HUES6 (cell line): ENCODE measurements at regions not wholly inside any gene's neighbourhood (a gene's known extent, or its start where the extent isn't known, plus 50 kb on each side); places are given as distances from the start of the nearest gene placed in this dataset.

Experiments used
- H3K27ac ChIP-seq: 2 replicates; pipeline ENCODE4 v1.7.0; 2013; ENCODE audit warnings: low read depth, mild to moderate bottlenecking, low read length, inconsistent platforms
- H3K27me3 ChIP-seq: 2 replicates; pipeline ENCODE4 v1.6.1; 2013; ENCODE audit warnings: low read length; ENCODE audit not compliant: control insufficient read depth, insufficient read depth
- H3K36me3 ChIP-seq: 2 replicates; pipeline ENCODE4 v1.6.1; 2013; ENCODE audit warnings: low read length; ENCODE audit not compliant: control insufficient read depth, insufficient read depth
- H3K4me1 ChIP-seq: 2 replicates; pipeline ENCODE4 v1.6.1; 2013; ENCODE audit warnings: low read length; ENCODE audit not compliant: control insufficient read depth, insufficient read depth
- H3K4me3 ChIP-seq: 2 replicates; pipeline ENCODE4 v1.5.1; 2013; ENCODE audit warnings: low read depth, low read length
- H3K9ac ChIP-seq: one replicate; pipeline ENCODE4 v1.6.1; 2013; ENCODE audit warnings: mild to moderate bottlenecking, low read length
- H3K9me3 ChIP-seq: 2 replicates; pipeline ENCODE4 v1.6.1; 2013; ENCODE audit warnings: low read depth, low read length; ENCODE audit not compliant: control insufficient read depth, insufficient read depth

DNA sequence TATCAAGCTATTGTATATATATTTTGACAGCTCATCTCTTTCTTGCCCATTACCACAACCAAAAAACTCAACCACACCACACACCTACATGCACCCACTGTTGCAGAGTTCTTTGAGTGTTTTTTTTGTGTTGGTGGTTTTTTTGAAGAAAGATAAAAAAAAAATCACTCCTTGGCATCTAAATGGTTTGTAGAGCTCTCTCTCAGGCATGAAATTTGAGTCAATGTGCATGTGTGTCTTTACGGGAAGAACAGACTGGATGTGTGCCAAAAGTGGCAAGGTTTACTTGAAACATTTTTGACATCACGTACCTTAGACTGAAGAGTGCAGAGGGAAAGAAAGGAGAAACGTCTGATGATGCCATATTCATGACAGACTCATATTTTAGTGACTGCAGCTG, 154.2 kb downstream of the FHIP1A start:
- H3K4me3 ChIP-seq = no peak overlapping the region
- no peaks in the 10 kb centered on the region for H3K4me1 ChIP-seq
- H3K9ac ChIP-seq = no peak overlapping the region
- no peaks in the 10 kb centered on the region for H3K27me3 ChIP-seq
- H3K36me3 ChIP-seq = no peaks in the 10 kb centered on the region
- H3K27ac ChIP-seq = no peak overlapping the region
- H3K9me3 ChIP-seq = no peaks in the 10 kb centered on the region

DNA sequence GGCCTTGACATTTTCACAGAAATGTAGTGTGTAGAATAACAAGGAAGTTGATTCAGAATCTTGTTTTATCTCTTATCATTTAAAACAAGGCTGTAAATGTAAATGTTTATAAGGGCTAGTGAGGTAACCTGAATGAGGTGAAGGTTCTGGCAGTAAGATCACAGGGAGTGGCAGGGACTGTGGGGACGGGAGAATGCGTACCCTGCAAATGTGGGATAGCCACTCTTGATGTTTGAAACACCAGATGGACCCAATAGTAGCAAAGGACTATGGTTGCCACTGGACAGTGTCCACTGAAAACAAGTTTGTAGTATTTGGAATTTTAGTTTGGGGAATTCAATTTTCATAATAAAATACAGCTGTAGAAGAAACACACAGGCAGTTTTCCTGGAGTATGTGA, 155.3 kb downstream of the FHIP1A start:
- Histone ChIP-seq H3K4me3 (no peak overlapping the region), H3K9me3 (no peaks in the 10 kb centered on the region), H3K4me1 (no peaks in the 10 kb centered on the region), H3K27ac (no peak overlapping the region), H3K27me3 (no peaks in the 10 kb centered on the region), H3K9ac (no peak overlapping the region), H3K36me3 (no peaks in the 10 kb centered on the region)

DNA sequence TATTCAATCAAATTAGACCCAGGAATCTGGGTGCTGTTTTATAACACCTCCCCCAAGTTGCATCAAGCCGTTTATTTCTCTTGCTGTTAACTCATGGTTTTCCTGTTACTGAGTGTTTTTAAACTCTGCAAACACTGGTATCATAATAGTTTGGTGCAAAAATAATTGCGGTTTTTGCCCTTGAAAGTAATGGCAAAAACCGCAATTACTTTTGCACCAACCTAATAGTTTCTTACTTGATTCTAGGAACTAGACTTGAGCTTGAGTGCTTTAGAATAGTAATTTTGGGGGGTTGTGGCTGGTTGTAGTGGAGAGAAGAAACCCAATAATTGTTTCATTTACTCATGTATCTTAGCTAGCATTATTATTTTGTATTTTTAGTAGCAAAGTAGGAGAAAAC, 156.6 kb downstream of the FHIP1A start:
- H3K36me3 ChIP-seq = no peaks in the 10 kb centered on the region
- no peak overlapping the region for H3K27ac ChIP-seq
- H3K4me1 ChIP-seq = no peaks in the 10 kb centered on the region
- H3K9me3 ChIP-seq = no peaks in the 10 kb centered on the region
- no peak overlapping the region for H3K4me3 ChIP-seq
- no peak overlapping the region for H3K9ac ChIP-seq
- no peaks in the 10 kb centered on the region for H3K27me3 ChIP-seq

DNA sequence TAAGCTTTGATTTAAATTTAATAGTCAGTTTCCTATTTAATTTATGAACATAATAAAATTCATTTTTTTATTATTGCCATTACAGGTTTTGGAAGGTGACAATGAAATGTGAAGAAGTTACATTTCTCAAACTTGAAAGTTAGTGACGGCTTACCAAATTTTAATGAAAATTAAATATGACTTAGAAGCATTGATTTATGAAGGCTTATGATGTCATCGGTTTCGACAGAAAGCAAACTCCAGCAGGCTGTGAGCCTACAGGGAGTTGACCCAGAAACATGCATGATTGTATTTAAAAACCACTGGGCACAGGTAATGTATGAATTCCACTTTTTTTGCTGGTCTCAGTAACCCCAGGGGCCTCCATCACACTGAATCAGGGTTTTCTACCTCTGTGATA, 157.1 kb downstream of the FHIP1A start:
- Histone ChIP-seq H3K9ac (no peak overlapping the region), H3K36me3 (no peaks in the 10 kb centered on the region), H3K27me3 (no peaks in the 10 kb centered on the region), H3K4me1 (no peaks in the 10 kb centered on the region), H3K4me3 (no peak overlapping the region), H3K9me3 (no peaks in the 10 kb centered on the region), H3K27ac (no peak overlapping the region)

DNA sequence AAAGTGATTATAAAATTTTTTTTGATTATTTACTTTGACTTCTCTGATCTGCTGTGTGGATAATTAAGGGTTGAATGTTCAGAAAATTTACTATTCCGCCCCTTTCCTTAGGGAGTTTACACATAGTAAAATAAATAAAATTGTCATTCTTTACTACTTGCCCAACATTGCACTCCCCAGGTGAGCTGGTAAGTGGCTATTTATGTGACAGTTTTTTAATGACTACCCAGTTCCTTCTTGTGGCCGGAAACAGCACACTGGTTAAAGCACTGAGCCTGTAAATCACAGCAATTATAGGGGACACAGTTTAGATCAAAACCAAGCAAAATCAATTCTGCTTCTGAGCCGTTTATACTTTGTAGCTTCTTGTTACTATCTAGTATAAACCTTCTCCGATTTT, 158.1 kb downstream of the FHIP1A start:
- Histone ChIP-seq H3K36me3 (no peaks in the 10 kb centered on the region), H3K27me3 (no peaks in the 10 kb centered on the region), H3K4me3 (no peak overlapping the region), H3K9ac (no peak overlapping the region), H3K27ac (no peak overlapping the region), H3K9me3 (no peaks in the 10 kb centered on the region), H3K4me1 (no peaks in the 10 kb centered on the region)

DNA sequence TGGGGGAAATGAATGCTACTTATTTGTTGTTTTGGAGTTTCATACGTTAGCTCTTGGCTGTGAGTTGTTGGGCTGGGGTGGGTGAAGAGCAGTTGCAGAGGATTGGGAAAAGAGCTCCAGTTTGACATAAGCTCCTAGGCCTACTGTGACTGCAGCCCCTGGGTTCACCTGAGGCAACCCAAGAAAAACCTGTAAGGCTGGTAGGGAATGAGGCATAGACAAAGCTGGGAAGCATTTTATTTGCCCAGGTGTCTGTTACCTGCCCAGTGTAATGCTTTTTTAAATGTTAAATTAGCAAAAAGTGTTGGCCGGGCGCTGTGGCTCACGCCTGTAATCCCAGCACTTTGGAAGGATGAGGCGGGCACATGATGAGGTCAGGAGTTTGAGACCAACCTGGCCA, 160.0 kb downstream of the FHIP1A start:
- no peak overlapping the region for H3K4me3 ChIP-seq
- no peaks in the 10 kb centered on the region for H3K36me3 ChIP-seq
- no peaks in the 10 kb centered on the region for H3K27me3 ChIP-seq
- no peak overlapping the region for H3K27ac ChIP-seq
- H3K9me3 ChIP-seq = no peaks in the 10 kb centered on the region
- no peak overlapping the region for H3K9ac ChIP-seq
- H3K4me1 ChIP-seq = no peaks in the 10 kb centered on the region

DNA sequence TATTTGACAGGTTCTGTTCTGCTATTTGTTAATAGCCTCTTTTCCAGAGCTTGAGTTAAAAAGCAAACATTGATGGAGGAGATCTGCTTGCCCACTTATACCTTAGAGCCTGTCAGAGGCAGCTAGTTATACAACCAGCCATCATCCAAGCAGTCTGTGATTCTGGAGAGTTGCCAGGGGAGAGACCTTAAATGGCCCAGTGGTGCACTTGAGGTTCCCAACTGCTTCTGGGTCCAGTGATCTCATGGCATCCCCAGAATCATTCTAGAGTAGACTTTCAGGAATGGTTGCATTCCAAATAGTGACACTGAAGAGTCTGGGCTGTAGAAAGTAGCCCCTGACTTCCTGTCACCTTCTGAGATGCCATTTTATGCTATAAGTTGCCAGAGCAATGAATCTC, 160.7 kb downstream of the FHIP1A start:
- H3K27me3 ChIP-seq = no peaks in the 10 kb centered on the region

DNA sequence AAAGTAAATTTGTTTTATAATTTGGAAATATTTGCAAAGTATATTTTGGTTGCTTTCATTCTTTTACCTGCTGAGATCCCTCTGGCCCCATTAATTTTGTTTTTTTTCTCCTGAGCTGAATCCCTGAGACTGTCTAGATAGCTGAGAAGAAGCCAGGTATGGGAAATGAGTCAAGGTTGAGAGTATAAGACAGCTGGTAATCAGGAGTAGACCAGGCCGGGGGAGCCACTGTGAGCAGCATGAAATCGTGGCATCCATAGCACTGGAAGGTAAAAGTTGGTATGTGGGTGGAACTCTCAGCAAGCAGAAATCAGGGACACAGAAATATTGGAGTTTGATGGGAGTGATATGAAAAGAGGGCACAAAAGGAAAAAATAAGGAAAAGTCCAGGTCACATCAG, 164.5 kb downstream of the FHIP1A start:
- Histone ChIP-seq H3K9me3 (no peaks in the 10 kb centered on the region), H3K4me3 (no peak overlapping the region), H3K36me3 (peaks cover 4% of the 10 kb centered on the region), H3K9ac (no peak overlapping the region), H3K27me3 (no peaks in the 10 kb centered on the region), H3K4me1 (no peaks in the 10 kb centered on the region), H3K27ac (no peak overlapping the region)

More for the DNA sequence above, 160.7 kb downstream of the FHIP1A start:
- Histone ChIP-seq H3K4me1 (no peaks in the 10 kb centered on the region), H3K27ac (no peak overlapping the region), H3K9me3 (no peaks in the 10 kb centered on the region), H3K4me3 (no peak overlapping the region), H3K9ac (no peak overlapping the region), H3K36me3 (no peaks in the 10 kb centered on the region)

DNA sequence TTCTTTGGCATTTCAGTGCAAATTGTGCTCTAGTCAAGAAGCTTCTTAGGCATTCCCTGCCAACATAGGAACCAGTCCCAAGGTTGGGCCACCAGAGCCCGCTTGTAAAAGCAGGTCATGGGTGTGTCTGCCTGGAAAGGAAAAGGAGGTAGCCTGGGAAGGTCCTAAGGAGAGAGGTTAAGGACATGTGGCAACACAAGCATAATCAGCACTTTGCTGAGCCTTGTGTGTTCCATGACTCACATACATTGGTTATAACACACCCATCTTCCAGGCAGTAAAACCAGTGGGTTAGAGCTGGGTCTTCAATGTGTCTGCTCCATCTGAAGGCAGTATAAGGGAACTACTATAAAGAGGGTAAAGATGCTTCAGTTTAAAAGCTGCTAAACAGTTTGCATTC, 165.0 kb downstream of the FHIP1A start:
- H3K9me3 ChIP-seq = no peaks in the 10 kb centered on the region
- H3K4me1 ChIP-seq = no peaks in the 10 kb centered on the region
- H3K27me3 ChIP-seq = no peaks in the 10 kb centered on the region
- H3K9ac ChIP-seq = no peak overlapping the region
- no peak overlapping the region for H3K4me3 ChIP-seq
- H3K27ac ChIP-seq = no peak overlapping the region
- H3K36me3 ChIP-seq = peaks cover 4% of the 10 kb centered on the region

DNA sequence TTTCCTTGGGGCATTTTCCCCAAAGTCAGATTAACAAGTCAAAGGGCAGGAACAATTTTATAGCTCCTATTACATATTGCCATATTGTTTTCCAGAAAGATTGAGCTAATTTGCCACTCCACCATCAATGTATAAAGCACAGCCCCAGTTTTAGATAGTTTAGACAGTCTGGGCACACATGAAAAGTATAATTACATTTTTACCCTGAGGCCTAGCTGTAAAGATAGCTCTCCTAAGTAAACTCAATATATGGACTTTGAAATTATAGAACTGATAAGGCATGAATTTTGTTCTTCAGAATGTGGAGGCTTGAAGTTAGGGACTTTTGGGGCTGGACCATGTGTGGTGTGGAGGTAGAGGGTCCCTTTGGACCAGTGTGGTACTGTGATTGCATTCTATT, 166.0 kb downstream of the FHIP1A start:
- Histone ChIP-seq H3K9ac (no peak overlapping the region), H3K4me1 (no peaks in the 10 kb centered on the region), H3K9me3 (no peaks in the 10 kb centered on the region), H3K36me3 (peaks cover 4% of the 10 kb centered on the region), H3K4me3 (no peak overlapping the region), H3K27ac (no peak overlapping the region), H3K27me3 (no peaks in the 10 kb centered on the region)

DNA sequence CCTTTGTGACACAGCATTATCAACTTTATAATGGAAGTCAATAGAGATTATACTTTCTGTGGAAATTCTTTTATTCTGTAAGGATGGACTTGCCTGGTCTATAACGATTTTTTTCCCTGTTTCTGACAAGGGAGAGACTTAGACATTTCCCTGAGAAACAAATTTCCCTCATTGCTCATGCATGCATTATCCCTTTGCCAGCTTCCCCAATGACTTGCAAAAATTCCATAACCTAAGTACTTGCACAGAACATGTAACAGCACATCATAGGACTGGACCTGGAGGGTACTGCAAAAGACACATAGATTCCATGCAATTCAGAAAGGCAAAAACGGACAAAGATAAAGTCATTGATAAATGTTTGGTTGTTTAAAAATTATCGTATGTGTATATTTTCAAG, 166.7 kb downstream of the FHIP1A start:
- H3K36me3 ChIP-seq = peaks cover 4% of the 10 kb centered on the region
- H3K27ac ChIP-seq = no peak overlapping the region
- no peaks in the 10 kb centered on the region for H3K4me1 ChIP-seq
- no peaks in the 10 kb centered on the region for H3K9me3 ChIP-seq
- H3K27me3 ChIP-seq = no peaks in the 10 kb centered on the region
- no peak overlapping the region for H3K4me3 ChIP-seq
- no peak overlapping the region for H3K9ac ChIP-seq

DNA sequence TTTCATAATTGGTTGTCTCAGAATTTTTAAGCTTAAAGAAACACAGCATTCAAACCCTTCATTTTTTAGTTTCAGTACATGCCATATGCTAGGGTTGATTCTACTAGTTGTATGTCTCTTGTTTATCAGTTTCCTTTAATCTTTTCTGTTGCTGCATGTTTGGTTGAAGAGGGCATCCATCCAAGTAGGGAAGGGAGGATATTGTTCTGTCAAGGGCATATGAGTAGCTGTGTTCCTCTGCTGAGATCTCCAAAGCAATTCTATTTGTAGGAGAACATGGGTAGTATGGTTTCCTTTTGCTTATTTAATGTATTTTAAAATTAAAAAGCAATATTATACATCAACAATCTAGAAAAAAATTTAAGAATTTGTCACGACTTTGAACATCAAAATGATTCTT, 167.7 kb downstream of the FHIP1A start:
- Histone ChIP-seq H3K9me3 (no peaks in the 10 kb centered on the region), H3K4me1 (no peaks in the 10 kb centered on the region), H3K27ac (no peak overlapping the region), H3K4me3 (no peak overlapping the region), H3K36me3 (peaks cover 4% of the 10 kb centered on the region), H3K9ac (no peak overlapping the region), H3K27me3 (no peaks in the 10 kb centered on the region)
